ENCODE measurements at regions not wholly inside any gene's neighbourhood (a gene's known extent, or its start where the extent isn't known, plus 50 kb on each side); places are given as distances from the start of the nearest gene placed in this dataset.

GRCh38 chrX:124818033-124818432, 471.7 kb downstream of the SH2D1A start (continued):
- TF ChIP-seq CHD7 (IDR thresholded peaks at IDR 0.05; ENCODE audit: insufficient replicate concordance, low read length) (no peak), EZH2 (IDR thresholded peaks at IDR 0.05; ENCODE audit: low read depth, low read length, severe bottlenecking) (no peak), POLR2AphosphoS5 (IDR thresholded peaks at IDR 0.05; ENCODE audit: low read depth, low read length) (no peak), TEAD4 (IDR thresholded peaks at IDR 0.05; ENCODE audit: low read depth, low read length) (no peak), RFX5 (IDR thresholded peaks at IDR 0.05; ENCODE audit: borderline replicate concordance, low read depth, low read length) (no peak), MAFK (IDR thresholded peaks at IDR 0.05; ENCODE audit: low read depth, low read length) (no peak), YY1 (IDR thresholded peaks at IDR 0.05; ENCODE audit: low read depth, low read length) (no peak), E2F6 (IDR thresholded peaks at IDR 0.05) (no peak), PHF8 (conservative IDR thresholded peaks at IDR 0.05; ENCODE audit: low read depth, low read length) (no peak), SRF (IDR thresholded peaks at IDR 0.05; ENCODE audit: low read depth, low read length) (no peak), BCL11A (IDR thresholded peaks at IDR 0.05; ENCODE audit: low read depth in 2 of 2, low read length in 2 of 2) (no peak), EGR1 (IDR thresholded peaks at IDR 0.05; ENCODE audit: borderline replicate concordance, low read depth, low read length) (no peak)

Data from H1 (cell line).